HepG2 (cell line): ENCODE measurements at regions not wholly inside any gene's neighbourhood (a gene's known extent, or its start where the extent isn't known, plus 50 kb on each side); places are given as distances from the start of the nearest gene placed in this dataset.

Experiments used
- ATAC-seq: fragments of 200-7000 bp; cut with Tn5 transposase; 3 replicates; pipeline ENCODE4 v1.9.1; 2020; ENCODE audit warnings: mild to moderate bottlenecking, moderate library complexity
- BruUV-seq: library from RNA; stranded (reverse); fragments of 400-500 nt; replicated peaks from 2 replicates; lab custom pipeline; 2021; lab: Mats Ljungman, UMichigan
- CTCF ChIA-PET: fragments of 300-600 bp; formaldehyde crosslinking; extraction: SDS; loops from one replicate; lab custom pipeline; 2021; ENCODE audit warnings: low total read pairs, inconsistent platforms, low intra/inter-chr PET ratio; lab: Yijun Ruan, JAX
- POLR2A ChIA-PET: fragments of 350-600 bp; sonication (Branson Sonifier 250); formaldehyde crosslinking; loops from one replicate; lab custom pipeline; 2020; ENCODE audit warnings: antibody characterized with exemption, inconsistent platforms; lab: Yijun Ruan, JAX
- DNase-seq: peaks from one replicate; pipeline ENCODE4 v3.0.0-alpha.2; 2015; ENCODE audit warnings: low spot score
- FAIRE-seq: peaks from 3 replicates; lab custom pipeline; 2011; peaks lifted over from hg19 to GRCh38; lab: Jason Lieb, UNC
- H2AFZ ChIP-seq: one replicate; pipeline ENCODE4 v1.6.1; 2011; ENCODE audit warnings: low read length, inconsistent platforms
- H3K27ac ChIP-seq: fragments of 300-600 bp; 3 replicates; pipeline ENCODE4 v1.8.0; 2011; ENCODE audit warnings: mixed run types, mild to moderate bottlenecking, mixed read lengths, low read length, inconsistent platforms; ENCODE audit not compliant: insufficient read depth; ENCODE audit errors: extremely low read length
- H3K27me3 ChIP-seq, 2 experiments: fragments of 200-600 bp in 1 of 2; 2 replicates in 1 of 2; 3 replicates in 1 of 2; pipeline versions ENCODE4 v1.6.0 to v1.8.0; 2011; ENCODE audit warnings: low read length in 2 of 2, mild to moderate bottlenecking in 2 of 2, moderate library complexity in 2 of 2, inconsistent platforms in 1 of 2; ENCODE audit not compliant: insufficient read depth in 2 of 2, control insufficient read depth in 1 of 2
- H3K36me3 ChIP-seq, 2 experiments: fragments of 200-600 bp in 1 of 2; replicated peaks in 1 of 2; 2 replicates in 1 of 2; 3 replicates in 1 of 2; pipeline versions ENCODE4 v1.5.1 to v1.8.0; 2011; ENCODE audit warnings: low read length in 2 of 2, inconsistent platforms in 1 of 2; ENCODE audit not compliant: insufficient read depth in 2 of 2, control insufficient read depth in 1 of 2
- H3K4me1 ChIP-seq: 2 replicates; pipeline ENCODE4 v1.5.1; 2012; ENCODE audit warnings: low read length, inconsistent platforms; ENCODE audit not compliant: insufficient read depth
- H3K4me2 ChIP-seq: 2 replicates; pipeline ENCODE4 v1.6.0; 2011; ENCODE audit warnings: low read depth, low read length, inconsistent platforms
- H3K4me3 ChIP-seq, 3 experiments: fragments of 200-600 bp in 1 of 3; sonication (generic), shearing (Covaris generic) in 1 of 3; replicated peaks in 1 of 3; 2 replicates each; pipeline ENCODE4 v1.5.1; 2011 to 2016; ENCODE audit warnings: low read length in 3 of 3, inconsistent platforms in 2 of 3, low read depth in 2 of 3, mild to moderate bottlenecking in 2 of 3, control low read depth in 1 of 3, mixed read lengths in 1 of 3; ENCODE audit not compliant: insufficient read depth in 1 of 3
- H3K79me2 ChIP-seq: one replicate; pipeline ENCODE4 v1.6.1; 2011; ENCODE audit warnings: low read length, inconsistent platforms; ENCODE audit not compliant: insufficient read depth
- H3K9ac ChIP-seq: 2 replicates; pipeline ENCODE4 v1.6.0; 2011; ENCODE audit warnings: mild to moderate bottlenecking, low read depth, low read length, inconsistent platforms; ENCODE audit not compliant: insufficient read depth
- H3K9me3 ChIP-seq: 2 replicates; pipeline ENCODE4 v1.5.1; 2012; ENCODE audit warnings: mild to moderate bottlenecking, low read length
- H4K20me1 ChIP-seq: 2 replicates; pipeline ENCODE4 v1.6.0; 2011; ENCODE audit warnings: inconsistent platforms, mild to moderate bottlenecking, low read length, moderate library complexity; ENCODE audit not compliant: insufficient read depth
- ATAD3A ChIP-seq: sonication (generic); formaldehyde crosslinking; IDR thresholded peaks from 2 replicates; pipeline ENCODE4 v1.4.0; 2020; ENCODE audit warnings: missing genetic modification reagents
- ELF3 ChIP-seq: IDR thresholded peaks from 2 replicates; pipeline ENCODE4 v1.6.1; 2016; ENCODE audit warnings: missing genetic modification reagents, missing compliant biosample characterization
- EP300 ChIP-seq, 3 experiments: sonication (generic) in 1 of 3; formaldehyde crosslinking in 1 of 3; IDR thresholded peaks; 2 replicates each; pipeline versions ENCODE4 v1.5.1 to v1.6.1; 2011 to 2020; ENCODE audit warnings: low read depth in 2 of 3, low read length in 2 of 3, borderline replicate concordance in 1 of 3, improper control_type of control experiment in 1 of 3, mild to moderate bottlenecking in 1 of 3, missing genetic modification reagents in 1 of 3, moderate library complexity in 1 of 3
- FOSL1 ChIP-seq: sonication (generic); formaldehyde crosslinking; IDR thresholded peaks from 2 replicates; pipeline ENCODE4 v1.9.0; 2021; ENCODE audit warnings: missing genetic modification reagents, borderline replicate concordance
- FOSL2 ChIP-seq: sonication (generic); formaldehyde crosslinking; IDR thresholded peaks from 2 replicates; pipeline ENCODE4 v1.4.0; 2020; ENCODE audit warnings: missing genetic modification reagents
- HDAC1 ChIP-seq: sonication (generic); formaldehyde crosslinking; IDR thresholded peaks from 2 replicates; pipeline ENCODE4 v1.5.1; 2020; ENCODE audit warnings: mild to moderate bottlenecking, missing genetic modification reagents
- IRF9 ChIP-seq: sonication (generic); formaldehyde crosslinking; IDR thresholded peaks from 2 replicates; pipeline ENCODE4 v1.8.0; 2022; ENCODE audit warnings: missing genetic modification reagents, mild to moderate bottlenecking, borderline replicate concordance
- KDM1A ChIP-seq: IDR thresholded peaks from 2 replicates; pipeline ENCODE4 v1.6.1; 2016; ENCODE audit warnings: missing compliant biosample characterization
- MED1 ChIP-seq: sonication (generic); formaldehyde crosslinking; IDR thresholded peaks from 2 replicates; pipeline ENCODE4 v1.4.0; 2020; ENCODE audit warnings: missing genetic modification reagents
- NFIB ChIP-seq: sonication (generic); formaldehyde crosslinking; IDR thresholded peaks from 2 replicates; pipeline ENCODE4 v1.9.0; 2021; ENCODE audit warnings: missing genetic modification reagents, mild to moderate bottlenecking, borderline replicate concordance
- NFYB ChIP-seq: sonication (generic); formaldehyde crosslinking; IDR thresholded peaks from 2 replicates; pipeline ENCODE4 v1.4.0; 2020; ENCODE audit warnings: missing genetic modification reagents
- PPARG ChIP-seq: conservative IDR thresholded peaks from 2 replicates; pipeline ENCODE4 v1.6.1; 2016; ENCODE audit warnings: missing biosample characterization, missing genetic modification reagents
- RCOR2 ChIP-seq: IDR thresholded peaks from 2 replicates; pipeline ENCODE4 v1.6.1; 2016; ENCODE audit warnings: missing biosample characterization, missing genetic modification reagents
- XRCC5 ChIP-seq: fragments of 200-400 bp; formaldehyde crosslinking; optimal IDR thresholded peaks from 2 replicates; pipeline ENCODE3; 2017; ENCODE audit warnings: mild to moderate bottlenecking, low read length
- ZBTB38 ChIP-seq: sonication (generic); formaldehyde crosslinking; IDR thresholded peaks from 2 replicates; pipeline ENCODE4 v1.5.1; 2020; ENCODE audit warnings: mild to moderate bottlenecking, missing genetic modification reagents
- ZFP36L1 ChIP-seq: sonication (generic); formaldehyde crosslinking; IDR thresholded peaks from 2 replicates; pipeline ENCODE4 v1.8.0; 2022; ENCODE audit warnings: mild to moderate bottlenecking, missing genetic modification reagents, moderate library complexity
- ZFP82 ChIP-seq: sonication (generic); formaldehyde crosslinking; IDR thresholded peaks from 2 replicates; pipeline ENCODE4 v1.5.1; 2020; ENCODE audit warnings: mild to moderate bottlenecking, missing genetic modification reagents, borderline replicate concordance
- ZNF367 ChIP-seq: sonication (generic); formaldehyde crosslinking; IDR thresholded peaks from 2 replicates; pipeline ENCODE4 v1.4.0; 2020; ENCODE audit warnings: missing genetic modification reagents, borderline replicate concordance
- ZNF441 ChIP-seq: sonication (generic); formaldehyde crosslinking; IDR thresholded peaks from 2 replicates; pipeline ENCODE4 v1.7.0; 2021; ENCODE audit warnings: missing genetic modification reagents, borderline replicate concordance
- ZNF543 ChIP-seq: sonication (generic); formaldehyde crosslinking; IDR thresholded peaks from 2 replicates; pipeline ENCODE4 v1.4.0; 2020; ENCODE audit warnings: mild to moderate bottlenecking, missing genetic modification reagents
- ZNF589 ChIP-seq: sonication (generic); formaldehyde crosslinking; conservative IDR thresholded peaks from 2 replicates; pipeline ENCODE4 v1.8.0; 2022; ENCODE audit warnings: mild to moderate bottlenecking, moderate library complexity, missing genetic modification reagents
- ZNF670 ChIP-seq: sonication (generic); formaldehyde crosslinking; IDR thresholded peaks from 2 replicates; pipeline ENCODE4 v1.8.0; 2022; ENCODE audit warnings: mild to moderate bottlenecking, missing genetic modification reagents, borderline replicate concordance
- ZNF772 ChIP-seq: sonication (generic); formaldehyde crosslinking; IDR thresholded peaks from 2 replicates; pipeline ENCODE4 v1.5.0; 2020; ENCODE audit warnings: mild to moderate bottlenecking, missing genetic modification reagents
- ZNF891 ChIP-seq: sonication (generic); formaldehyde crosslinking; IDR thresholded peaks from 2 replicates; pipeline ENCODE4 v1.5.0; 2020; ENCODE audit warnings: mild to moderate bottlenecking, missing genetic modification reagents
- WGBS: methylation state at CpG from one replicate; pipeline ENCODE4 v1.1.6; 2017; ENCODE audit warnings: low lambda C conversion rate; 5-methylcytosine and 5-hydroxymethylcytosine counted together
- in situ Hi-C: cut with HindIII; loops from 2 replicates; pipeline ENCODE4 v1.10.0; 2017; ENCODE audit warnings: low pct_unique_long_range_greater_than_20kb; ENCODE audit not compliant: extremely low pct_ligation_motif_present
- intact Hi-C: fragments of 100-400 bp; cut with micrococcal nuclease; formaldehyde crosslinking; loops from one replicate; pipeline ENCODE4 v1.10.0; 2022; ENCODE audit not compliant: unreplicated experiment
- TF ChIP-seq, protein P1 (sequence below): sonication (generic); formaldehyde crosslinking; IDR thresholded peaks from 2 replicates; pipeline ENCODE4 v1.5.0; 2020; ENCODE audit warnings: mild to moderate bottlenecking, missing genetic modification reagents

DNA sequence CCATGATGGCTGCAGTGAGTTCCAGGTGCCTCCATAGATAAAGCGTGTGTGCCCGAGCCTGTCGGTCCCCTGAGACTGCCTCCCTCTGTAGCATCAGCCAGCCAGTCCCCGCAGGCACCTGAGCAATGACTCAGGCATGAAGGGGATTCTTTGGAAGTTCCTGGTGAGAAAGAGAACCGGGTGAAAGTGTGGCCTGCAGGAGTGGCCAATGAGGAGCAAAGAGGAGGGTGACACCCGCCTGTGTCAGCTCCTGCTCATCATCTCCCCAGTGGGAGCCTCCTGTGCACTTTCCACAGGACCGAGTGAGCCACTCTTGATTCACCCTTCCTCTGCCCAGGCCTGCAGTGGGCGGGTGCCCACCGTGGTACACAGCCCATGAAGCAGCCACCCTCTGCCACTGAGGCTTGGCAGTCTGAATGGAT, 71.2 kb upstream of the PTPN1 start:
- ChIA-PET POLR2A (interaction anchor here (2.4 kb wide), 1 partner anchor 34 kb away, joined by 6 read pairs; no protein-coding TSS in a partner anchor), CTCF (no interaction called here)
- 35% methylated on average over 9 of the region's 9 CpGs for WGBS
- H3K36me3 ChIP-seq = no peaks in the 10 kb centered on the region
- intact Hi-C loops (no loop called here), in situ Hi-C loops (no loop called here)
- H3K4me1 ChIP-seq = peaks cover 91% of the 10 kb centered on the region
- no peaks in the 10 kb centered on the region for H3K27me3 ChIP-seq
- no peaks in the 10 kb centered on the region for H3K79me2 ChIP-seq
- DNase-seq = no peak
- no peak overlapping the region for H2AFZ ChIP-seq
- FAIRE-seq = no peak
- no TSS peak for BruUV-seq
- H3K4me3 ChIP-seq = no peak overlapping the region
- no peaks in the 10 kb centered on the region for H4K20me1 ChIP-seq
- ATAC-seq = peak; percentile 3; the same call in 1 of the 3 replicates
- peak overlapping the region; percentile 23 for H3K27ac ChIP-seq
- H3K4me2 ChIP-seq = peak overlapping the region; percentile 43
- H3K9ac ChIP-seq = peak overlapping the region; percentile 34; the same call in 1 of the 2 replicates
- no peaks in the 10 kb centered on the region for H3K9me3 ChIP-seq
- TF ChIP-seq ZNF670 (CRISPR knock-in tag) (peak; percentile 35; the same call in 1 of the 2 replicates), ZBTB38 (CRISPR knock-in tag) (0 out of 2 replicates have a peak, but pooled peaks have one; percentile 22), KDM1A (CRISPR knock-in tag) (0 out of 2 replicates have a peak, but pooled peaks have one; percentile 9), ZNF891 (CRISPR knock-in tag) (no peak), FOSL1 (CRISPR knock-in tag) (0 out of 2 replicates have a peak, but pooled peaks have one; percentile 19), RCOR2 (0 out of 2 replicates have a peak, but pooled peaks have one; percentile 11), MED1 (CRISPR knock-in tag) (0 out of 2 replicates have a peak, but pooled peaks have one; percentile 25), ZFP36L1 (CRISPR knock-in tag) (0 out of 2 replicates have a peak, but pooled peaks have one; percentile 14), PPARG (CRISPR knock-in tag) (0 out of 2 replicates have a peak, but pooled peaks have one; percentile 15), ZNF543 (CRISPR knock-in tag) (peak; percentile 28; the same call in 1 of the 2 replicates), FOSL2 (CRISPR knock-in tag) (peak; percentile 65), ATAD3A (CRISPR knock-in tag) (0 out of 2 replicates have a peak, but pooled peaks have one; percentile 32), IRF9 (CRISPR knock-in tag) (0 out of 2 replicates have a peak, but pooled peaks have one; percentile 45), NFYB (CRISPR knock-in tag) (0 out of 2 replicates have a peak, but pooled peaks have one; percentile 7), ZNF589 (CRISPR knock-in tag) (no peak), XRCC5 (peak; percentile 30), ZNF772 (CRISPR knock-in tag) (no peak), ZNF441 (CRISPR knock-in tag) (peak; percentile 17; the same call in 1 of the 2 replicates), ZNF367 (CRISPR knock-in tag) (no peak), NFIB (CRISPR knock-in tag) (no peak), EP300 (IDR thresholded peaks at IDR 0.05; ENCODE audit: low read depth in 2 of 2, low read length in 2 of 2) (no peak; a peak in 1 of 4 replicates), EP300 (CRISPR knock-in tag; IDR thresholded peaks at IDR 0.05; ENCODE audit: borderline replicate concordance) (peak; percentile 17; the same call in 1 of the 2 replicates), ELF3 (CRISPR knock-in tag) (peak; percentile 13; the same call in 1 of the 2 replicates), ZFP82 (CRISPR knock-in tag) (0 out of 2 replicates have a peak, but pooled peaks have one; percentile 45), HDAC1 (CRISPR knock-in tag) (peak; percentile 48; the same call in 1 of the 2 replicates)
- TF ChIP-seq, protein P1, sequence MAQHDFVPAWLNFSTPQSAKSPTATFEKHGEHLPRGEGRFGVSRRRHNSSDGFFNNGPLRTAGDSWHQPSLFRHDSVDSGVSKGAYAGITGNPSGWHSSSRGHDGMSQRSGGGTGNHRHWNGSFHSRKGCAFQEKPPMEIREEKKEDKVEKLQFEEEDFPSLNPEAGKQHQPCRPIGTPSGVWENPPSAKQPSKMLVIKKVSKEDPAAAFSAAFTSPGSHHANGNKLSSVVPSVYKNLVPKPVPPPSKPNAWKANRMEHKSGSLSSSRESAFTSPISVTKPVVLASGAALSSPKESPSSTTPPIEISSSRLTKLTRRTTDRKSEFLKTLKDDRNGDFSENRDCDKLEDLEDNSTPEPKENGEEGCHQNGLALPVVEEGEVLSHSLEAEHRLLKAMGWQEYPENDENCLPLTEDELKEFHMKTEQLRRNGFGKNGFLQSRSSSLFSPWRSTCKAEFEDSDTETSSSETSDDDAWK = no peak
